Parathyroid adenoma (tissue), 2 donors: ENCODE measurements at regions not wholly inside any gene's neighbourhood (a gene's known extent, or its start where the extent isn't known, plus 50 kb on each side); places are given as distances from the start of the nearest gene placed in this dataset.

Experiments used
- H2AFZ ChIP-seq: fragments of 300-600 bp; sonication (generic); one replicate; pipeline ENCODE4 v1.7.0; 2017; ENCODE audit warnings: antibody characterized with exemption, mild to moderate bottlenecking
- H3K27ac ChIP-seq: fragments of 300-600 bp; sonication (generic); one replicate; pipeline ENCODE4 v1.7.0; 2017
- H3K27me3 ChIP-seq: fragments of 300-600 bp; sonication (generic); one replicate; pipeline ENCODE4 v1.7.0; 2017; ENCODE audit warnings: low read length; ENCODE audit not compliant: control insufficient read depth, insufficient read depth
- H3K36me3 ChIP-seq: fragments of 300-600 bp; sonication (generic); one replicate; pipeline ENCODE4 v1.7.0; 2017; ENCODE audit warnings: low read length; ENCODE audit not compliant: control insufficient read depth, insufficient read depth
- H3K4me1 ChIP-seq: fragments of 300-600 bp; sonication (generic); one replicate; pipeline ENCODE4 v1.7.0; 2017; ENCODE audit warnings: control low read depth
- H3K4me2 ChIP-seq: fragments of 300-600 bp; sonication (generic); one replicate; pipeline ENCODE4 v1.7.0; 2017; ENCODE audit warnings: low read length
- H3K4me3 ChIP-seq: fragments of 300-600 bp; sonication (generic); one replicate; pipeline ENCODE4 v1.7.0; 2017; ENCODE audit warnings: low read depth, low read length
- H3K79me2 ChIP-seq: fragments of 300-600 bp; sonication (generic); one replicate; pipeline ENCODE4 v1.7.0; 2017; ENCODE audit warnings: control low read depth
- H3K9ac ChIP-seq: fragments of 300-600 bp; sonication (generic); one replicate; pipeline ENCODE4 v1.7.0; 2017; ENCODE audit warnings: mild to moderate bottlenecking
- H3K9me3 ChIP-seq: fragments of 300-600 bp; sonication (generic); one replicate; pipeline ENCODE4 v1.7.0; 2017; ENCODE audit warnings: low read length; ENCODE audit not compliant: control insufficient read depth
- TF ChIP-seq, protein P1 (sequence below): fragments of 300-600 bp; sonication (generic); IDR thresholded peaks from one replicate; pipeline ENCODE4 v1.7.0; 2017; ENCODE audit warnings: antibody characterized with exemption, mild to moderate bottlenecking
- donor health status: primary hyperparathyroidism.

DNA sequence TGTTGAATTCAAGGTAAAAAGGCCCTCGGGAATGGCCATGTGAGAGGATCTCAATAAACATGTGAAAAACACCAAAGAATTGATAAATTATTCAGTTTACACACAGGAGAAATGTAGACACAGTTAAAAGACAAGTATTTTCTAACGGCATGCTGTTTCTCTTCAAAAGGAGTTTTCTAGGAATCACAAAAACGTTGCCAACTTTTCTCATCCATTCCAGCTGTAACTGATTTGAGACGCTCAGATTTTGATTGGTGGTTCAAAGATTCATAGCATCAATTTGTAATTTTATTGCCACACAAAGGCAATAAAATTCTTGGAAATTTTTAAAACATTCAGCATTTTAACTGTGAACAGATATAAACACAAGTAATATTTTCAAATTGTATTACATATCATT, 384.9 kb upstream of the PFKP start:
- Histone ChIP-seq H3K36me3 (no peaks in the 10 kb centered on the region), H3K79me2 (no peaks in the 10 kb centered on the region), H3K27ac (no peak overlapping the region), H3K4me1 (no peaks in the 10 kb centered on the region), H3K4me2 (no peak overlapping the region), H2AFZ (no peak overlapping the region), H3K9me3 (no peaks in the 10 kb centered on the region), H3K4me3 (no peak overlapping the region), H3K27me3 (no peaks in the 10 kb centered on the region), H3K9ac (no peak overlapping the region)
- TF ChIP-seq, protein P1, sequence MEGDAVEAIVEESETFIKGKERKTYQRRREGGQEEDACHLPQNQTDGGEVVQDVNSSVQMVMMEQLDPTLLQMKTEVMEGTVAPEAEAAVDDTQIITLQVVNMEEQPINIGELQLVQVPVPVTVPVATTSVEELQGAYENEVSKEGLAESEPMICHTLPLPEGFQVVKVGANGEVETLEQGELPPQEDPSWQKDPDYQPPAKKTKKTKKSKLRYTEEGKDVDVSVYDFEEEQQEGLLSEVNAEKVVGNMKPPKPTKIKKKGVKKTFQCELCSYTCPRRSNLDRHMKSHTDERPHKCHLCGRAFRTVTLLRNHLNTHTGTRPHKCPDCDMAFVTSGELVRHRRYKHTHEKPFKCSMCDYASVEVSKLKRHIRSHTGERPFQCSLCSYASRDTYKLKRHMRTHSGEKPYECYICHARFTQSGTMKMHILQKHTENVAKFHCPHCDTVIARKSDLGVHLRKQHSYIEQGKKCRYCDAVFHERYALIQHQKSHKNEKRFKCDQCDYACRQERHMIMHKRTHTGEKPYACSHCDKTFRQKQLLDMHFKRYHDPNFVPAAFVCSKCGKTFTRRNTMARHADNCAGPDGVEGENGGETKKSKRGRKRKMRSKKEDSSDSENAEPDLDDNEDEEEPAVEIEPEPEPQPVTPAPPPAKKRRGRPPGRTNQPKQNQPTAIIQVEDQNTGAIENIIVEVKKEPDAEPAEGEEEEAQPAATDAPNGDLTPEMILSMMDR: no peak

DNA sequence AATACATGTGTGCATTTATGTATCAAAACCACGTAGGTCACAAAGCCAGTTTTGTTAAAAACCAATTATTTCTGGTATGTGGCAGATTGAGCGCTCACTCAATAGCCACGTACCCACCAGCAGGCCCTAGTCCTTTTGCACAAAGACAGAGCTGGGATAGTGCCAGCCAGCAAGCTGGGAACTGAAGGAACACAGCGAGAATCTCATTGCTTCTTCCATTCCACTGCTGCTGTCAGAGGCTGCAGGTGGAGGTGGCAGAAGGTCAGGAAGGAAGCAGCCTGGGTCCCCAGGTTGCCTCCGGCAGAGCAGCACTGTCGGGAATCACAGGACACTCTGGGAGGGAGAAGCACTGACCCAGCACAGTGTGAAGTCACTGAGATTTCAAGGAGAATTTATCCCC, 385.5 kb upstream of the PFKP start:
- no peaks in the 10 kb centered on the region for H3K79me2 ChIP-seq
- TF ChIP-seq, protein P1: no peak
- no peaks in the 10 kb centered on the region for H3K4me1 ChIP-seq
- H3K27ac ChIP-seq: no peak overlapping the region
- no peaks in the 10 kb centered on the region for H3K9me3 ChIP-seq
- no peak overlapping the region for H3K4me3 ChIP-seq
- no peak overlapping the region for H3K9ac ChIP-seq
- H3K36me3 ChIP-seq: no peaks in the 10 kb centered on the region
- no peak overlapping the region for H2AFZ ChIP-seq
- no peaks in the 10 kb centered on the region for H3K27me3 ChIP-seq
- H3K4me2 ChIP-seq: no peak overlapping the region

DNA sequence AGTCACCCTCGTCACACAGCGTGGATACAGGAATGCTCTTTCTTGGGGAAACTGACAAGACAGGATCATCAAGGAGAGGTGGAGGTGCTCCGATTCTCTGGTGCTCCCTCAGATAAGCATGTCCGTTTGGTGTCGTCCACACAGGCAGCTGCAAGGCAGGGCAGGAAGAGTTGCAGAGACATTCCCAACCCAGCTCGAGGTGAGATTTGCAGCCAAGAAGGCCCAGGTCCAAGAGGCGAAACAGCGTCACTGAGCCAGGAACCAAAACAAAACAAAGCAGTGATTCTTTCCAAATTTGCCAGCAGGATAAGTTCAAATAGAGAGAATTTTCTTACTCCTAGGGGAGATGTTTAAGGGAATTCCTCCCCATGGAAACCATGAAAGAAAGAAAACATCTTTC, 386.5 kb upstream of the PFKP start:
- no peak overlapping the region for H3K27ac ChIP-seq
- TF ChIP-seq, protein P1: no peak
- no peaks in the 10 kb centered on the region for H3K79me2 ChIP-seq
- no peaks in the 10 kb centered on the region for H3K36me3 ChIP-seq
- no peaks in the 10 kb centered on the region for H3K9me3 ChIP-seq
- no peak overlapping the region for H3K4me3 ChIP-seq
- H3K4me1 ChIP-seq: no peaks in the 10 kb centered on the region
- no peak overlapping the region for H3K9ac ChIP-seq
- H3K4me2 ChIP-seq: no peak overlapping the region
- H3K27me3 ChIP-seq: no peaks in the 10 kb centered on the region
- no peak overlapping the region for H2AFZ ChIP-seq

DNA sequence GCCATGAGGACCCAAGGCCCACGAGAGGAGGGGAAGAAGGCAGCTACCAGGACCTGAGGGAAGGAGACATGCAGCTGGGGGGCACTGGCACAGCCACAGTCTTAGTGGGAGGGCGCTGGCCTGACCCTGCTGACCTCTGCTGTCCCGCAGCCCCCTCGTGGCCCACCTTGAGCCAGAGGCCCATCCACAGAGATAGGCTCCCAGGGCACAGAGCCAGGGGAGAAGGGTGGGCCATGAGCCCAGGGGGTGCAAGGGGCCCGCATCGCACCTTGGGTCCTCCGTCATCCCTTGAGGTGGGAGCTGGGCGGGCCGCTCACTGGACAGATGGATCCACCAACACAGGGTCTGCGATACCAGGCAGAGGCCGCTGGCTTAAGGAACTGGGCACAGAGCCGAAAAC, 387.7 kb upstream of the PFKP start:
- H3K36me3 ChIP-seq: no peaks in the 10 kb centered on the region
- no peaks in the 10 kb centered on the region for H3K4me1 ChIP-seq
- H3K27ac ChIP-seq: no peak overlapping the region
- no peak overlapping the region for H3K4me2 ChIP-seq
- no peak overlapping the region for H3K4me3 ChIP-seq
- H3K9me3 ChIP-seq: no peaks in the 10 kb centered on the region
- no peak overlapping the region for H3K9ac ChIP-seq
- H3K79me2 ChIP-seq: no peaks in the 10 kb centered on the region
- H2AFZ ChIP-seq: no peak overlapping the region
- TF ChIP-seq, protein P1: no peak
- H3K27me3 ChIP-seq: no peaks in the 10 kb centered on the region

DNA sequence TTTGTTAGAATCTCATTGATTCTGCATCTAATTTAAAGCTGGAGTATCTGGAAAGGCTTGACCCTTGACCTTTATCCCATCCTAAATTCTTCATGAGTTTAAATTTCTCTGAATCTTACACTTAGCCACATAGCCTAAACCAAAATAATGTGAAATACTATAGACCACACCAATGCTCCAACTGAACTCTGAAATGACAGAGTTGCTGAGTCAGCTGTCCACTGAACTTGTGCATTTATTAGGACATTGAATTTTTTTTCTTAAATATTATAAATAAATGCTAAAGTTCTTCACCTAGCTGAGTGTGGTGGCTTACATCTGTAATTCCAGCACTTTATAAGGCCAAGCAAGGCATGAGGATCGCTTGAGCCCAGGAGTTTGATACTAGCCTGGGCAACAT, 390.9 kb upstream of the PFKP start:
- no peaks in the 10 kb centered on the region for H3K4me1 ChIP-seq
- no peak overlapping the region for H3K4me3 ChIP-seq
- TF ChIP-seq, protein P1: no peak
- no peak overlapping the region for H3K9ac ChIP-seq
- no peaks in the 10 kb centered on the region for H3K27me3 ChIP-seq
- no peak overlapping the region for H3K4me2 ChIP-seq
- no peaks in the 10 kb centered on the region for H3K36me3 ChIP-seq
- no peaks in the 10 kb centered on the region for H3K9me3 ChIP-seq
- H2AFZ ChIP-seq: no peak overlapping the region
- no peaks in the 10 kb centered on the region for H3K79me2 ChIP-seq
- no peak overlapping the region for H3K27ac ChIP-seq
